ENCODE measurements at regions not wholly inside any gene's neighbourhood (a gene's known extent, or its start where the extent isn't known, plus 50 kb on each side); places are given as distances from the start of the nearest gene placed in this dataset.

GRCh38 chr7:13290975-13291374 is 603.5 kb downstream of the ARL4A start:
- no peak for DNase-seq

DNA sequence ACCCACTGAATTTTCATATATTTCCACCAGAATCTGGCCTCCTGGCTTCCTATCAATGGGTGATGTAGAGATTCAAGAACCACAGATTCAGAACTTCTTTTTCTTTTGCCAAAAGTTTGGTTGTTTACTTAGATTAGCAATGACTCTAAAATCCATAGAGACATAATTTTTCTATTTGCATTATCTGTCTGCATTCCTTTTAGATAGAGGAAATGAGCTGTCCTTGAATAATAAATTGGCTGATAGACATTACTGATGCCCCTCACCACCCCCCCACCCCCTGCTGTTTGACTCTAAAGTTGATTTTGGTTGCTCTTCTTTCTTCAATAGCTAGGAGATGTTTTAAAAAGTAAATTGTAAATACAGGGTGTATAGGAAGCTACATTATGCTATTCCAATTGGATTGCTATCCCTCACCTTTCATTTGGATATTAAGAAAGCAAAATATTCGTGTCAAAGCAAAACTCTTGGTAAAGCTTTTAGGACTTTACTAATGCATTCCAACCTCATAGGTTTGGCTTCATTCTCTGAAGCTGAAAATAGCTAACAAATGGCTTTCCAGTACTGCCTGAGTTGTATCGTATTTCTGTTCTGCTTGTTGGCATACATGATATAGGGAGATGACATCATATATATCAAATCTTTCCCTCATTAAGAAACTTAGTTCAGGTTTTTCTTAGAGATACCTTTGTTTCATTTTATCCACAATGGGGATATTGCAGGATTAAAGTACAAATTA is 606.0 kb downstream of the ARL4A start:
- ATAC-seq: no peak
- Histone ChIP-seq H3K27ac (no peak overlapping the region), H3K9me3 (no peaks in the 10 kb centered on the region), H3K4me1 (no peaks in the 10 kb centered on the region), H3K4me3 (no peak overlapping the region), H3K36me3 (no peaks in the 10 kb centered on the region), H3K27me3 (no peaks in the 10 kb centered on the region)
- intact Hi-C loops (cut with DNase I): no loop called here
- WGBS, 2 donors: 63 to 70% methylated on average over 2 of the region's 2 CpGs
- DNase-seq: no peak
- TF ChIP-seq CTCF (IDR thresholded peaks at IDR 0.05): no peak

More at GRCh38 chr7:13290975-13291374, 603.5 kb downstream of the ARL4A start:
- TF ChIP-seq CTCF (IDR thresholded peaks at IDR 0.05): no peak
- intact Hi-C loops (cut with DNase I): no loop called here
- Histone ChIP-seq H3K27ac (no peak overlapping the region), H3K4me1 (no peaks in the 10 kb centered on the region), H3K36me3 (no peaks in the 10 kb centered on the region), H3K4me3 (no peak overlapping the region), H3K27me3 (no peaks in the 10 kb centered on the region), H3K9me3 (no peaks in the 10 kb centered on the region)
- no peak for ATAC-seq

GRCh38 chr7:13307040-13307439 is 619.6 kb downstream of the ARL4A start:
- no peak for TF ChIP-seq CTCF (IDR thresholded peaks at IDR 0.05)
- H3K27ac ChIP-seq: no peak overlapping the region
- intact Hi-C loops (cut with DNase I): no loop called here

DNA sequence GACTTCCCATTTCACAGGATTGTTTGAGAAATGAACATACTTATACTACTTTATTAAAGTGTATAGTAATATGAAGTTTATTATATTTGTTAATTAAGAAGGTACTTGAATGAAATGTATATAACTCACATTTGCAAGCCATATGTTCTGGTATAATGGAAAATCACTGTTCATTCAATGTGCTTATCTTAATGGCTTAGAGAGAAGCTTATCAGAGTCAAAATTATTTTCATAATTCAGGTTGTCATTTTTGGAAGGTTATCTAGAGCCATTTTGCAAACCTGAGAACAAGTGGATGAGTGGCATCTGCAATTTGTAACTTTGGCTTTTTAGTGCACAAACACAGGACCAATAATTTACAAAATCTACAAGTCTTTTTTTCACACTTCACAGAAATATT is 621.0 kb downstream of the ARL4A start:
- ATAC-seq: no peak
- no peak for TF ChIP-seq CTCF (IDR thresholded peaks at IDR 0.05)

More at GRCh38 chr7:13307040-13307439, 619.6 kb downstream of the ARL4A start:
- Histone ChIP-seq H3K27me3 (no peaks in the 10 kb centered on the region), H3K36me3 (no peaks in the 10 kb centered on the region), H3K4me3 (no peak overlapping the region), H3K9me3 (peaks cover 0 to 13% (median 0%) of the 10 kb centered on the region in 11 donors), H3K4me1 (no peaks in the 10 kb centered on the region)
- no peak for DNase-seq
- no peak for ATAC-seq

More for the DNA sequence above, 621.0 kb downstream of the ARL4A start:
- intact Hi-C loops (cut with DNase I): no loop called here
- no peaks in the 10 kb centered on the region for H3K27me3 ChIP-seq
- H3K4me1 ChIP-seq: no peaks in the 10 kb centered on the region
- no peak overlapping the region for H3K27ac ChIP-seq
- no peaks in the 10 kb centered on the region for H3K36me3 ChIP-seq
- no peak overlapping the region for H3K4me3 ChIP-seq
- H3K9me3 ChIP-seq: peaks cover 0 to 23% (median 0%) of the 10 kb centered on the region in 11 donors
- no peak for DNase-seq

Measured in heart right ventricle (tissue), 16 donors.